ENCODE measurements at regions not wholly inside any gene's neighbourhood (a gene's known extent, or its start where the extent isn't known, plus 50 kb on each side); places are given as distances from the start of the nearest gene placed in this dataset.

GRCh38 chr15:79204886-79205675, 77.4 kb upstream of the ANKRD34C start:
- no peaks in the 10 kb centered on the region for H3K9me3 Mint-ChIP-seq (ENCODE audit: low read depth)
- ATAC-seq (no peak), DNase-seq (no peak)
- H3K27ac Mint-ChIP-seq = no peak overlapping the region
- intact Hi-C loops (cut with DNase I, micrococcal nuclease) = no loop called here
- H3K4me1 Mint-ChIP-seq = no peaks in the 10 kb centered on the region
- H3K36me3 Mint-ChIP-seq (ENCODE audit: low read depth) = no peaks in the 10 kb centered on the region
- no peak overlapping the region for H3K4me3 Mint-ChIP-seq
- ChIA-PET CTCF (interaction anchor here (0.6 to 1.2 kb wide), 4 partner anchors 11 to 176 kb away, joined by 3 read pairs; no protein-coding TSS in a partner anchor), POLR2A (no interaction called here)
- peaks cover 18% of the 10 kb centered on the region for H3K27me3 Mint-ChIP-seq

DNA sequence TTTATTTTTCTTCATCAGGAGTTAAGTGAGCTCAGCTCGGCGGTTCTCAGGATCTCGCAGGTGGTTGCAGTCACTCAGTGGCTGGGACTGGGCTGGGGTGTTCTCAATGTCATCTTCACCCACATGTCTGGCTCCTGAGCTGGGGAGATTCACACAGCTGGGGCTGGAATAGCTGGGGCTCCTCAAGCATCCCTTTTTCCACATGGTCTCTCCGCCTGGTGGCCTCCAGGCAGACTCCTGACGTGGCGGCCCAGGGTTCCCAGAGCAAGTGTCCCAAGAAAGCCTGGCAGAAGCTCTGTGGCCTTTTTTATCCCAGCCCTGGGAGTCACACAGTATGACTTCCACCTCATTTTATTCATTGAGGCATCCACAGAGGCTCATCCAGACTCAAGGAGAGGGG, 84.1 kb upstream of the ANKRD34C start:
- DNase-seq (no peak), ATAC-seq (no peak)
- intact Hi-C loops (cut with DNase I, micrococcal nuclease) = no loop called here
- Mint-ChIP-seq H3K9me3 (ENCODE audit: low read depth) (no peaks in the 10 kb centered on the region), H3K4me3 (no peak overlapping the region), H3K27me3 (peaks cover 12% of the 10 kb centered on the region), H3K4me1 (no peaks in the 10 kb centered on the region), H3K36me3 (ENCODE audit: low read depth) (no peaks in the 10 kb centered on the region), H3K27ac (no peak overlapping the region)
- POLR2A ChIA-PET = no interaction called here
- CTCF ChIA-PET = interaction anchor here (1.0 kb wide), 1 partner anchor 14 kb away, joined by 7 read pairs; no protein-coding TSS in a partner anchor

GRCh38 chr15:79197285-79197684, 85.2 kb upstream of the ANKRD34C start:
- Mint-ChIP-seq H3K27ac (no peak overlapping the region), H3K27me3 (peaks cover 14% of the 10 kb centered on the region), H3K36me3 (ENCODE audit: low read depth) (no peaks in the 10 kb centered on the region), H3K4me1 (no peaks in the 10 kb centered on the region), H3K9me3 (ENCODE audit: low read depth) (no peaks in the 10 kb centered on the region), H3K4me3 (no peak overlapping the region)
- DNase-seq (no peak), ATAC-seq (no peak)
- intact Hi-C loops (cut with DNase I, micrococcal nuclease) = no loop called here
- CTCF ChIA-PET = no interaction called here
- POLR2A ChIA-PET = no interaction called here

- no peak overlapping the region for H3K27ac Mint-ChIP-seq
- no peak for ATAC-seq
- no peak for DNase-seq
- intact Hi-C loops (cut with DNase I, micrococcal nuclease) = no loop called here
- ChIA-PET POLR2A (no interaction called here), CTCF (interaction anchor here (1.8 kb wide), 1 partner anchor 11 kb away, joined by 4 read pairs; no protein-coding TSS in a partner anchor)
- H3K27me3 Mint-ChIP-seq = peaks cover 11% of the 10 kb centered on the region
- no peak overlapping the region for H3K4me3 Mint-ChIP-seq
- no peaks in the 10 kb centered on the region for H3K9me3 Mint-ChIP-seq (ENCODE audit: low read depth)
- H3K36me3 Mint-ChIP-seq (ENCODE audit: low read depth) = no peaks in the 10 kb centered on the region
- H3K4me1 Mint-ChIP-seq = no peaks in the 10 kb centered on the region
Measured at GRCh38 chr15:79195802-79196201, 86.7 kb upstream of the ANKRD34C start.

- Mint-ChIP-seq H3K4me1 (no peaks in the 10 kb centered on the region), H3K27ac (no peak overlapping the region), H3K36me3 (ENCODE audit: low read depth) (no peaks in the 10 kb centered on the region), H3K9me3 (ENCODE audit: low read depth) (no peaks in the 10 kb centered on the region), H3K4me3 (no peak overlapping the region), H3K27me3 (peaks cover 11% of the 10 kb centered on the region)
- DNase-seq (no peak), ATAC-seq (no peak)
- POLR2A ChIA-PET = no interaction called here
- intact Hi-C loops (cut with DNase I, micrococcal nuclease) = no loop called here
- CTCF ChIA-PET = interaction anchor here (1.8 kb wide), 1 partner anchor 11 kb away, joined by 4 read pairs; no protein-coding TSS in a partner anchor
Measured at GRCh38 chr15:79195239-79195638, 87.3 kb upstream of the ANKRD34C start.

GRCh38 chr15:79194386-79194785, 88.1 kb upstream of the ANKRD34C start:
- ATAC-seq = no peak
- H3K27ac Mint-ChIP-seq = no peak overlapping the region
- no peaks in the 10 kb centered on the region for H3K9me3 Mint-ChIP-seq (ENCODE audit: low read depth)
- no peak for DNase-seq
- no peaks in the 10 kb centered on the region for H3K36me3 Mint-ChIP-seq (ENCODE audit: low read depth)
- H3K27me3 Mint-ChIP-seq = peaks cover 11% of the 10 kb centered on the region
- ChIA-PET POLR2A (no interaction called here), CTCF (interaction anchor here (1.2 kb wide), 1 partner anchor 167 kb away, joined by 3 read pairs; no protein-coding TSS in a partner anchor)
- H3K4me1 Mint-ChIP-seq = no peaks in the 10 kb centered on the region
- no peak overlapping the region for H3K4me3 Mint-ChIP-seq
- intact Hi-C loops (cut with DNase I, micrococcal nuclease) = no loop called here

GRCh38 chr15:79193549-79193948, 89.0 kb upstream of the ANKRD34C start:
- Mint-ChIP-seq H3K27me3 (peaks cover 8% of the 10 kb centered on the region), H3K9me3 (ENCODE audit: low read depth) (no peaks in the 10 kb centered on the region), H3K4me3 (no peak overlapping the region), H3K27ac (no peak overlapping the region), H3K4me1 (no peaks in the 10 kb centered on the region), H3K36me3 (ENCODE audit: low read depth) (no peaks in the 10 kb centered on the region)
- ATAC-seq (no peak), DNase-seq (no peak)
- ChIA-PET POLR2A (no interaction called here), CTCF (interaction anchor here (1.1 to 1.4 kb wide), 3 partner anchors 9 to 166 kb away, joined by 3 to 5 read pairs (median 3); no protein-coding TSS in a partner anchor)
- intact Hi-C loops (cut with DNase I, micrococcal nuclease) = no loop called here

DNA sequence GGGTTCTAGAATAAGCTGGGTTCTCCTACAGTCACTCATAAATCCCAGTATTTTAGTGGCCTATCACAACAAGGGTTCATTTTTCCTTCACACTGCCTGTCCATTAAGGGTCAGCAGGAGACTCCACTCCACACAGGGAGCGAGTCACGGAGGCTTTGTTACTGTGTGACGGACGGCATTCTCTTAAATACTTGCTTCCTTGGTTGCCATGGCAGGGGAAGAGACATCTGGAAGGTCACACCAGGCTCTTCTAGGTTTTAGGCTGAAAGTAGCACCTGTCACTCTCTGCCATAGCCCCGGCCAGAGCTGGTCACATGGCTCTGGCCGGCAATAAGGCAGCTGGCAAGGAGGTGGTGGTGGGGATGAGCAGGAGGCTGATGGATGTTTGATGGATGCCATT, 89.4 kb upstream of the ANKRD34C start:
- ChIA-PET POLR2A (no interaction called here), CTCF (interaction anchor here (0.6 to 1.4 kb wide), 5 partner anchors 8 to 253 kb away, joined by 3 to 5 read pairs (median 3); no protein-coding TSS in a partner anchor)
- H3K9me3 Mint-ChIP-seq (ENCODE audit: low read depth) = no peaks in the 10 kb centered on the region
- no peaks in the 10 kb centered on the region for H3K4me1 Mint-ChIP-seq
- no peak overlapping the region for H3K27ac Mint-ChIP-seq
- H3K36me3 Mint-ChIP-seq (ENCODE audit: low read depth) = no peaks in the 10 kb centered on the region
- intact Hi-C loops (cut with DNase I, micrococcal nuclease) = no loop called here
- DNase-seq (no peak), ATAC-seq (no peak)
- no peak overlapping the region for H3K4me3 Mint-ChIP-seq
- peaks cover 8% of the 10 kb centered on the region for H3K27me3 Mint-ChIP-seq

DNA sequence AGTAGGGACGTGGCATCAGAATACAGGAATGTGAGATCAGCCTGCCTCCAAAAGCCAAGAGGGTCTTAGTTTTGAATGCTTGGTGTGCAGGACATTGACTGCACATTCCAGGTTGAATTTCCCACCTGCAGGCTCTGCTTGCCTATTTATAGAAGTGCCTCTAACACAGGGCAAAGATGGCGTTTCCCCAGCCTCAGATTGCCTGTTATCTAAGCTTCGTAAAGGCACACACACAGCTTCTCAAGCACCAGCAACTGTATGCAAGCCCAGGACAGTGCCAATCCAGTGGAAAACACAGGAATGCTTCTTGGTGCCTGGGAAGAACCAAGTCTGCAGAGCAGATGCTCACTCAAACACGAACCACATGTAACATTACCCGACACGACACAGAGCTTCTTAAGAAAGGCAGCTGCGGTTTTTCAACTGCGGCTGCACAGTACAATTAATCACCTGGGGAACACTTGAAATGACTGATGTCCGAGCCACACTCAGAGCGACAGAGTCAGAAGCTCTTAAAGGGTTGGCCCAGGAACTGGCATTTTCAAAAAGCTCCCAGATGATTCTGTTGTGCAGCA, 90.0 kb upstream of the ANKRD34C start:
- ChIA-PET CTCF (interaction anchor here (0.6 to 1.4 kb wide), 5 partner anchors 8 to 252 kb away, joined by 3 to 5 read pairs (median 3); no protein-coding TSS in a partner anchor), POLR2A (no interaction called here)
- Mint-ChIP-seq H3K9me3 (ENCODE audit: low read depth) (no peaks in the 10 kb centered on the region), H3K27me3 (peaks cover 8% of the 10 kb centered on the region), H3K27ac (no peak overlapping the region), H3K36me3 (ENCODE audit: low read depth) (no peaks in the 10 kb centered on the region), H3K4me3 (no peak overlapping the region), H3K4me1 (no peaks in the 10 kb centered on the region)
- intact Hi-C loops (cut with DNase I, micrococcal nuclease) = no loop called here
- ATAC-seq (no peak), DNase-seq (no peak)

DNA sequence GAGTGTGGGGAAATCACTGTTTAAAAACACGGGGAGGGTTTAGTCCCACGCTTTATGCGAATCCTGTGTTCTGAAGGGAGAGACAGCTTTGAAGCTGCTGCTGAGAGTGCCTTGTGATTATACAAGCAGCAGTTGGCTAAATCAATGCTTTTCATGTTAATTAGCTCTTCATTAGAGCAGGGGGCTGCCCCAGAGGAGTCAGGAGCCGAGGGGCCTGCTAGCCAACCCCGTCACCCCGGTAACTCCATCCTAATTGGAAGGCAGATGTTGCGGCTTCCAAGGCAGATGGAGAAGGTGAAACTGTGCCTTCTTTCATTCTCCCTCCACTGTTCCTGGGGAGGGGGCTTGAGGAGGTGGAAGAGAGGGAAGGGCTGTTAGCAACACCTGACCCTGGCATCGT, 92.4 kb upstream of the ANKRD34C start:
- ChIA-PET POLR2A (no interaction called here), CTCF (interaction anchor here (0.6 to 0.9 kb wide), 3 partner anchors 51 to 1689 kb away, joined by 3 to 4 read pairs (median 4); no protein-coding TSS in a partner anchor)
- ATAC-seq (no peak), DNase-seq (no peak)
- Mint-ChIP-seq H3K27ac (no peak overlapping the region), H3K36me3 (ENCODE audit: low read depth) (no peaks in the 10 kb centered on the region), H3K27me3 (peaks cover 2% of the 10 kb centered on the region), H3K9me3 (ENCODE audit: low read depth) (no peaks in the 10 kb centered on the region), H3K4me3 (no peak overlapping the region), H3K4me1 (no peaks in the 10 kb centered on the region)
- intact Hi-C loops (cut with DNase I, micrococcal nuclease) = no loop called here

DNA sequence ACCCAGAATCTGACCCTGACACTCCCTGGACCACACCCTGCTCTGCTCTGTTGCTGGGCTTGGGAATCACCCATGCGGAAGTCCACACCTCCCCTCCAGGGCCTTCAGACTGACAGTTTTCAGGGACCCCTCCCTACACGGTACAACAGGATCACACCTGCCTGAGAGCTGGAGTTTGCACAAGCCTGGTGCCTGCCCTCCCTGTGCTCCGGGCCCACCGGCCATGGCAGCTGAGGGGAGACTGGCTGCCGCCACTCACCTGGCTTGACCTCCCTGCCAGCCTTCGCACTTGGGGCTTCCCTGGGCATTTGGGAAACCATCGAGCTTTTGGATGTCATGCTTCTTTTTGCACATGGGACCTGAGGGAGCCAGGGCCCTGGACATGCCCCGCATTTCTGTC, 95.9 kb upstream of the ANKRD34C start:
- Mint-ChIP-seq H3K36me3 (ENCODE audit: low read depth) (no peaks in the 10 kb centered on the region), H3K9me3 (ENCODE audit: low read depth) (no peaks in the 10 kb centered on the region), H3K4me1 (no peaks in the 10 kb centered on the region), H3K27me3 (peaks cover 4% of the 10 kb centered on the region), H3K27ac (no peak overlapping the region), H3K4me3 (no peak overlapping the region)
- no peak for DNase-seq
- no peak for ATAC-seq
- intact Hi-C loops (cut with DNase I, micrococcal nuclease) = no loop called here
- POLR2A ChIA-PET = no interaction called here
- CTCF ChIA-PET = interaction anchor here (0.7 kb wide), 1 partner anchor 9 kb away, joined by 3 read pairs; no protein-coding TSS in a partner anchor

GRCh38 chr15:79185199-79185598, 94.6 kb upstream of the RASGRF1 start:
- no peaks in the 10 kb centered on the region for H3K9me3 Mint-ChIP-seq (ENCODE audit: low read depth)
- no peaks in the 10 kb centered on the region for H3K36me3 Mint-ChIP-seq (ENCODE audit: low read depth)
- peaks cover 4% of the 10 kb centered on the region for H3K27me3 Mint-ChIP-seq
- no peaks in the 10 kb centered on the region for H3K4me1 Mint-ChIP-seq
- POLR2A ChIA-PET = no interaction called here
- H3K4me3 Mint-ChIP-seq = no peak overlapping the region
- CTCF ChIA-PET = interaction anchor here (0.6 to 3.1 kb wide), 23 partner anchors 8 to 276 kb away, joined by 3 to 99 read pairs (median 4); no protein-coding TSS in a partner anchor
- ATAC-seq (peak; percentile 47), DNase-seq (peak; percentile 69)
- H3K27ac Mint-ChIP-seq = no peak overlapping the region
- intact Hi-C loops (cut with DNase I, micrococcal nuclease) = no loop called here
